Activated T-helper 17 cell treated with anti-CD3 and anti-CD28 coated beads, Interleukin-2, amount 50 U/mL, for 72 hours (primary cell): ENCODE measurements at regions not wholly inside any gene's neighbourhood (a gene's known extent, or its start where the extent isn't known, plus 50 kb on each side); places are given as distances from the start of the nearest gene placed in this dataset.
"Not testable (repeated sequence)": the region's sequence is repeated elsewhere in the genome, so short reads cannot be mapped to it uniquely, and the experiment has no call there.

Source experiments
- ATAC-seq: fragments of 150-1000 bp; cut with Tn5 transposase; replicated peaks from 2 replicates; pipeline ENCODE4 v1.10.0; 2021; ENCODE audit warnings: mild to moderate bottlenecking, moderate library complexity
- H3K27ac Mint-ChIP-seq: one replicate; pipeline ENCODE4 v1.8.0; 2022; ENCODE audit warnings: mixed read lengths
- H3K27me3 Mint-ChIP-seq: one replicate; pipeline ENCODE4 v1.8.0; 2022; ENCODE audit warnings: mixed read lengths
- H3K36me3 Mint-ChIP-seq: one replicate; pipeline ENCODE4 v1.8.0; 2022; ENCODE audit warnings: low read depth, mild to moderate bottlenecking, mixed read lengths
- H3K4me1 Mint-ChIP-seq: one replicate; pipeline ENCODE4 v1.8.0; 2022; ENCODE audit warnings: mixed read lengths
- H3K4me3 Mint-ChIP-seq: one replicate; pipeline ENCODE4 v1.8.0; 2022; ENCODE audit warnings: mild to moderate bottlenecking, mixed read lengths
- H3K9me3 Mint-ChIP-seq: one replicate; pipeline ENCODE4 v1.8.0; 2022; ENCODE audit warnings: mixed read lengths

DNA sequence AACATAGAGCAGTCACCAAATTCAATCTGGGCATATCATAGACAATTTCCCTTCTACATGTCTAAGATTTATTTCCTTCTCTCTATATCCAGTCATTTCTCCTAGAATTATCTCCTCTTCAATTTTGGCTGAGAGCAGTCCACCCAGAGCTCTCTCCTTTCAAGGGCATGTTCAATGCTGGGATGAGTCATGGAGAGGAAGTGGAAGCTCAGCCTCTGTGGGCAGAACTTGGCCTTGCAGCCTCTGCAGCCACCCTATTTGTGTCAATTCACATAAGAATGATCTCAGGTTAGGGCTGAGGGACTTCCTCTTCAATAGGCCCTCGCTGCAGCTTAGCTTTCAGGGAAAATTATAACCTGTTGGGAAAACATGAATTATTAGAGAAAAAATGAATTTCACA, 560.8 kb downstream of the POM121L12 start:
- no peak for ATAC-seq
- Mint-ChIP-seq H3K9me3 (peaks cover 22% of the 10 kb centered on the region), H3K36me3 (no peaks in the 10 kb centered on the region), H3K27ac (no peak overlapping the region), H3K4me3 (no peak overlapping the region), H3K27me3 (no peaks in the 10 kb centered on the region), H3K4me1 (no peaks in the 10 kb centered on the region)

DNA sequence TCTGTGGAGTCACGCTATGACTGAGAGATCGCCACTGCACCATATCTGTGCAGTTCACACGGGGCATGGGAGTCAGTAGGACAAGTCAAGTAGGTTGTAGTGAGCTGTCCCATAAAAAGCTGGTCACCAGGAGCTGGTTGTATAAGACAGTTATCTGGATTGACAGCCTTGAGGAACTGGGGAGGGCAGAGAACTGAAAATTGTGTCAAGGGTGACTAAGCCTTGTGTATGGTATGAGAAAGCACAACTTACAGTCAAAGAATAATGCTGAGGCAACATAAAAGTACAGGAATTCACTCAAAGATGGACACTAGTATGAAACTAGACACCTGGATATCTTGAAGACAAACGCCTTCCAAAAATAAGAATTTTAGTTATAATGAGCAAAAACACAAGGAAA, 564.9 kb downstream of the POM121L12 start:
- peaks cover 16% of the 10 kb centered on the region for H3K9me3 Mint-ChIP-seq
- H3K4me1 Mint-ChIP-seq, result no peaks in the 10 kb centered on the region
- H3K27me3 Mint-ChIP-seq, result no peaks in the 10 kb centered on the region
- H3K36me3 Mint-ChIP-seq, result no peaks in the 10 kb centered on the region
- no peak overlapping the region for H3K27ac Mint-ChIP-seq
- no peak overlapping the region for H3K4me3 Mint-ChIP-seq
- no peak for ATAC-seq

DNA sequence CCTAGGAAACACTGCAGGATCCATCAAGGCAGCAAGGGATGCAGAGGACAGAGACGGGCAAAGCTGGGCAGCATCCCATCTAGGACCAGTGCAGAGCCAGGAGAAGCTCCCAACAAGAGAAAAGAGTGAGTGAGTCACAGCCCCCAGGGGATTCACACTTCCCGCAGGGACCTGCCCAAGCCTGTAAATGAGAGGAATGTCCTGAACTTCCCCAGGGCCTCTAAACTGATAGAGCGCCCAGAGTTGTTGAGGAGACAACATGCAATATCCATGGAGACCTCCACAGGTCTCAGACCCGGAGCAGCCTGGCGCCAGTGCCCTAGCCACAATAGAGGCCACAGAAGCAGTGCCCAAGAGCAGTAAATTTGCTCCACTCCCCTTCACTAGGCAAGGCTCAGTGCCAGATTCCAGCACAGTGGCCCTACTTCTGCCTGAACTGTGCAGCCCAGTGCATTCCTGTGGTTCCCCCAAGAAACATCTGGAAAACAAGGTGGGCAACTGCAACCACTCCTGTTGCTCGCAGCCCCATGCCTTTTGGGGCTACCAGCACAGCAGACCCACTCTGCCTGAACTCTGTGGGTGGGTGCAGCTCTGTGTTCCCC, 567.5 kb downstream of the POM121L12 start:
- no peak overlapping the region for H3K4me3 Mint-ChIP-seq
- no peaks in the 10 kb centered on the region for H3K4me1 Mint-ChIP-seq
- ATAC-seq, result no peak
- H3K9me3 Mint-ChIP-seq, result peaks cover 15% of the 10 kb centered on the region
- no peaks in the 10 kb centered on the region for H3K36me3 Mint-ChIP-seq
- no peaks in the 10 kb centered on the region for H3K27me3 Mint-ChIP-seq
- no peak overlapping the region for H3K27ac Mint-ChIP-seq

DNA sequence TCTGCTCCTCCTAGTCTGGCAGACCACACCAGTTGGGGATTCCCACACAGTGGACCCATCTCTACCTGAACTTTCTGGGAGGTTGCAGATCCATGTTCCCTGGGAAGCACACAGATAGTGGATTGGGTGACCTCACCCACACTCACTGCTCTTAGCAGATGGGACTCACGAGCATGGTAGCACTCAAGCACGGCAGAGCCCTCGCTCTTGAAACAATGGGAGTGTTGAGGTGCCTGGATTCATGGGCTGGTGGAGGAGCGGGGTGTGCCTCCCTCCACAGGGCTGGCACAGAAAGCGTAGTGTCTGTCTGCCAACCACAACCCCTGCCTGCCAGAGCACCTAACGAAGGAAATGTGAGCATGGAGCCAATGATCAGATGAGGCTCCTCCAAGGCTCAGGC, 568.0 kb downstream of the POM121L12 start:
- Mint-ChIP-seq H3K36me3 (no peaks in the 10 kb centered on the region), H3K9me3 (peaks cover 15% of the 10 kb centered on the region), H3K27me3 (no peaks in the 10 kb centered on the region), H3K4me3 (no peak overlapping the region), H3K27ac (no peak overlapping the region), H3K4me1 (no peaks in the 10 kb centered on the region)
- ATAC-seq, result no peak

DNA sequence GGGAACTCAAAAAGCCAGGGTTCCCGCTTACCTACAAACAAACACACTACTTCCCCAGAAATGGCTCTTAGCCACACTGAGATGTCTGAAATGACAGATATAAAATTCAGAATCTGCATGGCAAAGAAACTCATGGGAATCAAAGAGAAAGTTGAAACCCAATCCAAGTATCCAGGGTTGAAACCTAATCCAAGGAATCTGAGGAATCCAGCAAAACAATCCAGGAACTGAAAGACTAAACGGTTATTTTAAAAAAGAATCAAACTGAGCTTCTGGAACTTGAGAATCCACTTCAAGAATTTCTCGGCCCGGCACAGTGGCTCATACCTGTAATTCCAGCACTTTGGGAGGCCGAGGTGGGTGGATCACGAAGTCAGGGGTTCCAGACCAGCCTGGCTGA, 568.8 kb downstream of the POM121L12 start:
- Mint-ChIP-seq H3K27me3 (no peaks in the 10 kb centered on the region), H3K4me1 (no peaks in the 10 kb centered on the region), H3K4me3 (no peak overlapping the region), H3K36me3 (no peaks in the 10 kb centered on the region), H3K27ac (no peak overlapping the region), H3K9me3 (peaks cover 15% of the 10 kb centered on the region)
- ATAC-seq, result no peak

DNA sequence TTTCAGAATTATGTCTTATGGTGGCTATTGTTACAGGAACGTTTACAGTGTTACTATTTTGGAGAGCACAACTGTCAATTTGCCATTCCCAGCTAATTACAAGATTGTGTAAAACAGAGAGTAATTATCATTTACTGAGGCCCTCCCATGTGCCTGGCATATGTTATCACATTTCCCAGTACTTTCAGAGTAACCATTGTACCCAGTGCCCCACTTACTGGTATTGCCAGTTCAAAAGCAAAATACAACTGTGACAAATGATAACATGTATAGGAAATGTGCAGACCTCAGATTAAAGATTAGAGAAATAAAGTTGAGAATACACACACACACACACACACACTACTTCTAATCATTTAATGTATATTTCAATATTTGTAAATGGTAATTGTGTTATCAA, 572.5 kb downstream of the POM121L12 start:
- H3K4me1 Mint-ChIP-seq, result no peaks in the 10 kb centered on the region
- no peak overlapping the region for H3K4me3 Mint-ChIP-seq
- peaks cover 9% of the 10 kb centered on the region for H3K9me3 Mint-ChIP-seq
- no peak for ATAC-seq
- H3K36me3 Mint-ChIP-seq, result no peaks in the 10 kb centered on the region
- no peak overlapping the region for H3K27ac Mint-ChIP-seq
- H3K27me3 Mint-ChIP-seq, result no peaks in the 10 kb centered on the region

- no peaks in the 10 kb centered on the region for H3K36me3 Mint-ChIP-seq
- peaks cover 13% of the 10 kb centered on the region for H3K9me3 Mint-ChIP-seq
- no peak overlapping the region for H3K4me3 Mint-ChIP-seq
- no peaks in the 10 kb centered on the region for H3K27me3 Mint-ChIP-seq
- no peak overlapping the region for H3K27ac Mint-ChIP-seq
- no peak for ATAC-seq
- no peaks in the 10 kb centered on the region for H3K4me1 Mint-ChIP-seq
These were observed 573.8 kb downstream of the POM121L12 start for GRCh38 chr7:53609185-53609584.

- H3K9me3 Mint-ChIP-seq, result peaks cover 15% of the 10 kb centered on the region
- H3K27ac Mint-ChIP-seq, result no peak overlapping the region
- ATAC-seq, result no peak
- no peaks in the 10 kb centered on the region for H3K27me3 Mint-ChIP-seq
- no peak overlapping the region for H3K4me3 Mint-ChIP-seq
- H3K4me1 Mint-ChIP-seq, result no peaks in the 10 kb centered on the region
- H3K36me3 Mint-ChIP-seq, result no peaks in the 10 kb centered on the region
These were observed 575.6 kb downstream of the POM121L12 start for GRCh38 chr7:53611043-53611442.

GRCh38 chr7:53624356-53624755, 588.9 kb downstream of the POM121L12 start:
- Mint-ChIP-seq H3K27me3 (no peaks in the 10 kb centered on the region), H3K27ac (no peak overlapping the region), H3K36me3 (no peaks in the 10 kb centered on the region), H3K4me3 (no peak overlapping the region), H3K4me1 (no peaks in the 10 kb centered on the region), H3K9me3 (peaks cover 14% of the 10 kb centered on the region)
- no peak for ATAC-seq

GRCh38 chr7:53628775-53629174, 593.3 kb downstream of the POM121L12 start:
- Mint-ChIP-seq H3K4me3 (no peak overlapping the region), H3K36me3 (no peaks in the 10 kb centered on the region), H3K9me3 (peaks cover 22% of the 10 kb centered on the region), H3K27ac (no peak overlapping the region), H3K4me1 (no peaks in the 10 kb centered on the region), H3K27me3 (no peaks in the 10 kb centered on the region)
- no peak for ATAC-seq

- not testable (repeated sequence) for H3K4me1 Mint-ChIP-seq, H3K36me3 Mint-ChIP-seq, ATAC-seq, H3K27me3 Mint-ChIP-seq, H3K27ac Mint-ChIP-seq, H3K4me3 Mint-ChIP-seq
- H3K9me3 Mint-ChIP-seq, result peaks cover 17% of the 10 kb centered on the region
These were observed 599.8 kb downstream of the POM121L12 start for GRCh38 chr7:53635251-53635650.

DNA sequence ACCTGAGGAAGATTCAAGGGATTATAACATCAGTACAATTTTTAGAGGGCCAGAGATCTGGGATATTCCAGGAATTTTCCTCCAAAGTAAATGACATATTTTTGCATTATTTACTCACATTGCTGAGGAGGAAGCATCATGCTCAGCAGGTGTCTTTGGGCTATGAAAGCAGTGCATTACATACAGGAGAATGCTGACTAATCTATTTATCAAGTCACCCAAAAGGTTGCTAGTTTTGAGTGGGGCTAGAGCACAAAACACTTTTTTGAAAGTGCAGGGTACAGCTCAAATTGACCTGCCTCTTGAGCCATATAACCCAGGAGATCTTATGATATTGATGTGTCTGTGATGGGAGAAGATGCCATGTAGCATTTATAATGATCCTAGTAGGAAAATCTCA, 603.1 kb downstream of the POM121L12 start:
- peaks cover 11% of the 10 kb centered on the region for H3K9me3 Mint-ChIP-seq

DNA sequence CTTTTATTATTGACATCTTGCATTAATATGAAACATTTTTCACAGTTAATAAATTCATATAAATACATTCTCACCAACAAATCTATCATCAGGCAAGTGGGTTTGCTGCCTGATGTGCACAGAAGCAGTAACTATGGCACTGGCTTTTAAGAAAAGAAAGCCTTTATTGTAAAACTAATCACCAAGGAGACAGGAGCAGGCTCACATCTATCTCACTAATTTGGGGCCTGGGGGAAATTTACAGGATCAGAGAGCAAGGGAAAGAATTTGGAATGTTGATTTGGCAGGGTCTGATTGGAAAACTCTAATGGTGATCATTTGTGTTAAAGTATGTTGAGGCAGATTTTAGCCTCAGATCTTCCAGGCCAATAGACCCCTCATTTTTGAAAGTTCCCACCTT, 605.7 kb downstream of the POM121L12 start:
- no peak for ATAC-seq
- H3K4me3 Mint-ChIP-seq, result no peak overlapping the region
- H3K27me3 Mint-ChIP-seq, result no peaks in the 10 kb centered on the region
- H3K9me3 Mint-ChIP-seq, result peaks cover 16% of the 10 kb centered on the region
- H3K27ac Mint-ChIP-seq, result no peak overlapping the region
- H3K4me1 Mint-ChIP-seq, result no peaks in the 10 kb centered on the region
- H3K36me3 Mint-ChIP-seq, result no peaks in the 10 kb centered on the region

More for the DNA sequence above, 603.1 kb downstream of the POM121L12 start:
- H3K4me3 Mint-ChIP-seq, result no peak overlapping the region
- no peaks in the 10 kb centered on the region for H3K36me3 Mint-ChIP-seq
- ATAC-seq, result no peak
- no peaks in the 10 kb centered on the region for H3K27me3 Mint-ChIP-seq
- H3K27ac Mint-ChIP-seq, result no peak overlapping the region
- H3K4me1 Mint-ChIP-seq, result no peaks in the 10 kb centered on the region

GRCh38 chr7:53642361-53642760, 606.9 kb downstream of the POM121L12 start:
- no peak for ATAC-seq
- no peaks in the 10 kb centered on the region for H3K36me3 Mint-ChIP-seq
- H3K27me3 Mint-ChIP-seq, result no peaks in the 10 kb centered on the region
- H3K27ac Mint-ChIP-seq, result no peak overlapping the region
- no peak overlapping the region for H3K4me3 Mint-ChIP-seq
- H3K9me3 Mint-ChIP-seq, result peaks cover 20% of the 10 kb centered on the region
- no peaks in the 10 kb centered on the region for H3K4me1 Mint-ChIP-seq

GRCh38 chr7:53642866-53643265, 607.4 kb downstream of the POM121L12 start:
- Mint-ChIP-seq H3K27ac (no peak overlapping the region), H3K9me3 (peaks cover 22% of the 10 kb centered on the region), H3K4me1 (no peaks in the 10 kb centered on the region), H3K36me3 (no peaks in the 10 kb centered on the region), H3K4me3 (no peak overlapping the region), H3K27me3 (no peaks in the 10 kb centered on the region)
- no peak for ATAC-seq

DNA sequence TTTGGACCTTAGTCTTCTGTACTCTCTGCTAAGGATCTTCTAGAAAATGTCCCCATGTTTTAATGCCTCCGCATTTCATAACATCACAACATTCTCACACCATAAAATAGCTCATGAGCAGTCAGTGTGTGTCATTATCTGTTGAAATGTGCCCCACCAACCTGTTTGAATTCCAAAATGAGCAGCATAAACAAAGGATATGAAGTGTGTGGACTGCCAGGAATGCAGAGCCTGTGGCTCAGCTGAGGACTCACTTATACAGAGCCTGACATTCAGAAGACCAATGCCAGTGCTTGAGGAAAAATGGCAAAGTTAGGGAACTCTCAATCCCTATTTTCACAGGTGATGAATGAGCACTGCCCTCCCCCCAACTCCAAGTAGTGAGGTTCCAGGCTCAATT, 621.4 kb downstream of the POM121L12 start:
- Mint-ChIP-seq H3K27ac (no peak overlapping the region), H3K9me3 (peaks cover 24% of the 10 kb centered on the region), H3K4me1 (no peaks in the 10 kb centered on the region), H3K36me3 (no peaks in the 10 kb centered on the region), H3K27me3 (no peaks in the 10 kb centered on the region), H3K4me3 (no peak overlapping the region)
- no peak for ATAC-seq
